ENCODE measurements at regions not wholly inside any gene's neighbourhood (a gene's known extent, or its start where the extent isn't known, plus 50 kb on each side); places are given as distances from the start of the nearest gene placed in this dataset.

DNA sequence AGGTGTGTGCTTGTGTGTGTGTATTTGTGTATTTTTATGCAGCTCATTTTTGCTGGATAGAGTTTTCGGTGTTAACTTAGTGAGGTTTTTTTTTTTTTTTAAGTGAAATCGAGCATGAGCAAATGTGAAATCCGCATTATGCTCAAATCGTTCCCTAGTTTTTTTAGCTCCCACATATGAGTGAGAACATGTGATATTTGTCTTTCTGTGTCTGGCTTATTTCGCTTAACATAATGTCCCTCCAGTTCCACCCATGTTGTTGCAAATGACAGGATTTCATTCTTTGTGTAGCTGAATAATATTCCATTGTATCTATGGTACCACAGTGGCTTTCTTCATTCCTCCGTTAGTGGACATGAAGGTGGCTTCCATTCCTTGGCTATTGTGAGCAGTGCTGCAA, 1103.3 kb upstream of the EEF2KMT start (continued):
- no peak for TF ChIP-seq MLXIP (CRISPR knock-in tag; IDR thresholded peaks at IDR 0.05; ENCODE audit: borderline replicate concordance)
- TF ChIP-seq RNF2 (conservative IDR thresholded peaks at IDR 0.05; ENCODE audit: low read depth) = no peak
- TF ChIP-seq, protein P1, sequence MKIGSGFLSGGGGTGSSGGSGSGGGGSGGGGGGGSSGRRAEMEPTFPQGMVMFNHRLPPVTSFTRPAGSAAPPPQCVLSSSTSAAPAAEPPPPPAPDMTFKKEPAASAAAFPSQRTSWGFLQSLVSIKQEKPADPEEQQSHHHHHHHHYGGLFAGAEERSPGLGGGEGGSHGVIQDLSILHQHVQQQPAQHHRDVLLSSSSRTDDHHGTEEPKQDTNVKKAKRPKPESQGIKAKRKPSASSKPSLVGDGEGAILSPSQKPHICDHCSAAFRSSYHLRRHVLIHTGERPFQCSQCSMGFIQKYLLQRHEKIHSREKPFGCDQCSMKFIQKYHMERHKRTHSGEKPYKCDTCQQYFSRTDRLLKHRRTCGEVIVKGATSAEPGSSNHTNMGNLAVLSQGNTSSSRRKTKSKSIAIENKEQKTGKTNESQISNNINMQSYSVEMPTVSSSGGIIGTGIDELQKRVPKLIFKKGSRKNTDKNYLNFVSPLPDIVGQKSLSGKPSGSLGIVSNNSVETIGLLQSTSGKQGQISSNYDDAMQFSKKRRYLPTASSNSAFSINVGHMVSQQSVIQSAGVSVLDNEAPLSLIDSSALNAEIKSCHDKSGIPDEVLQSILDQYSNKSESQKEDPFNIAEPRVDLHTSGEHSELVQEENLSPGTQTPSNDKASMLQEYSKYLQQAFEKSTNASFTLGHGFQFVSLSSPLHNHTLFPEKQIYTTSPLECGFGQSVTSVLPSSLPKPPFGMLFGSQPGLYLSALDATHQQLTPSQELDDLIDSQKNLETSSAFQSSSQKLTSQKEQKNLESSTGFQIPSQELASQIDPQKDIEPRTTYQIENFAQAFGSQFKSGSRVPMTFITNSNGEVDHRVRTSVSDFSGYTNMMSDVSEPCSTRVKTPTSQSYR (CRISPR knock-in tag; IDR thresholded peaks at IDR 0.05; ENCODE audit: borderline replicate concordance) = no peak
- TF ChIP-seq RERE (CRISPR knock-in tag; IDR thresholded peaks at IDR 0.05; ENCODE audit: low read depth) = no peak
- TF ChIP-seq, protein P2, sequence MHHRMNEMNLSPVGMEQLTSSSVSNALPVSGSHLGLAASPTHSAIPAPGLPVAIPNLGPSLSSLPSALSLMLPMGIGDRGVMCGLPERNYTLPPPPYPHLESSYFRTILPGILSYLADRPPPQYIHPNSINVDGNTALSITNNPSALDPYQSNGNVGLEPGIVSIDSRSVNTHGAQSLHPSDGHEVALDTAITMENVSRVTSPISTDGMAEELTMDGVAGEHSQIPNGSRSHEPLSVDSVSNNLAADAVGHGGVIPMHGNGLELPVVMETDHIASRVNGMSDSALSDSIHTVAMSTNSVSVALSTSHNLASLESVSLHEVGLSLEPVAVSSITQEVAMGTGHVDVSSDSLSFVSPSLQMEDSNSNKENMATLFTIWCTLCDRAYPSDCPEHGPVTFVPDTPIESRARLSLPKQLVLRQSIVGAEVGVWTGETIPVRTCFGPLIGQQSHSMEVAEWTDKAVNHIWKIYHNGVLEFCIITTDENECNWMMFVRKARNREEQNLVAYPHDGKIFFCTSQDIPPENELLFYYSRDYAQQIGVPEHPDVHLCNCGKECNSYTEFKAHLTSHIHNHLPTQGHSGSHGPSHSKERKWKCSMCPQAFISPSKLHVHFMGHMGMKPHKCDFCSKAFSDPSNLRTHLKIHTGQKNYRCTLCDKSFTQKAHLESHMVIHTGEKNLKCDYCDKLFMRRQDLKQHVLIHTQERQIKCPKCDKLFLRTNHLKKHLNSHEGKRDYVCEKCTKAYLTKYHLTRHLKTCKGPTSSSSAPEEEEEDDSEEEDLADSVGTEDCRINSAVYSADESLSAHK (CRISPR knock-in tag; IDR thresholded peaks at IDR 0.05; ENCODE audit: borderline replicate concordance) = no peak
- TF ChIP-seq ZNF737 (CRISPR knock-in tag; IDR thresholded peaks at IDR 0.05; ENCODE audit: borderline replicate concordance) = no peak
- no peak for TF ChIP-seq MTERF4 (CRISPR knock-in tag; IDR thresholded peaks at IDR 0.05)

Data from HepG2 (cell line).